ENCODE measurements at regions not wholly inside any gene's neighbourhood (a gene's known extent, or its start where the extent isn't known, plus 50 kb on each side); places are given as distances from the start of the nearest gene placed in this dataset.

GRCh38 chrX:16012250-16012649 is 111.1 kb upstream of the GRPR start:
- Mint-ChIP-seq H3K4me1 (no peaks in the 10 kb centered on the region), H3K27me3 (no peaks in the 10 kb centered on the region), H3K4me3 (no peak overlapping the region), H3K9me3 (no peaks in the 10 kb centered on the region), H3K27ac (no peak overlapping the region), H3K36me3 (ENCODE audit: low read depth) (no peaks in the 10 kb centered on the region)
- no peak for ATAC-seq (replicated peaks)

GRCh38 chrX:16005917-16006316 is 117.4 kb upstream of the GRPR start:
- no peaks in the 10 kb centered on the region for H3K36me3 Mint-ChIP-seq (ENCODE audit: low read depth)
- no peak overlapping the region for H3K27ac Mint-ChIP-seq
- H3K4me1 Mint-ChIP-seq = no peaks in the 10 kb centered on the region
- peaks cover 4% of the 10 kb centered on the region for H3K27me3 Mint-ChIP-seq
- no peaks in the 10 kb centered on the region for H3K9me3 Mint-ChIP-seq
- H3K4me3 Mint-ChIP-seq = no peak overlapping the region
- no peak for ATAC-seq (replicated peaks)

- no peak overlapping the region for H3K4me3 Mint-ChIP-seq
- H3K27me3 Mint-ChIP-seq = peaks cover 4% of the 10 kb centered on the region
- H3K9me3 Mint-ChIP-seq = no peaks in the 10 kb centered on the region
- ATAC-seq (replicated peaks) = no peak
- H3K36me3 Mint-ChIP-seq (ENCODE audit: low read depth) = no peaks in the 10 kb centered on the region
- H3K27ac Mint-ChIP-seq = no peak overlapping the region
- H3K4me1 Mint-ChIP-seq = no peaks in the 10 kb centered on the region
Observed at GRCh38 chrX:16002185-16002584, 121.2 kb upstream of the GRPR start.

GRCh38 chrX:15998350-15998749 is 125.0 kb upstream of the GRPR start:
- no peaks in the 10 kb centered on the region for H3K4me1 Mint-ChIP-seq
- H3K27ac Mint-ChIP-seq = no peak overlapping the region
- no peaks in the 10 kb centered on the region for H3K9me3 Mint-ChIP-seq
- no peak overlapping the region for H3K4me3 Mint-ChIP-seq
- H3K27me3 Mint-ChIP-seq = peaks cover 4% of the 10 kb centered on the region
- no peak for ATAC-seq (replicated peaks)
- H3K36me3 Mint-ChIP-seq (ENCODE audit: low read depth) = no peaks in the 10 kb centered on the region

- Mint-ChIP-seq H3K4me1 (peaks cover 6% of the 10 kb centered on the region), H3K36me3 (ENCODE audit: low read depth) (no peaks in the 10 kb centered on the region), H3K27ac (no peak overlapping the region), H3K9me3 (no peaks in the 10 kb centered on the region), H3K4me3 (no peak overlapping the region), H3K27me3 (peaks cover 4% of the 10 kb centered on the region)
- ATAC-seq (replicated peaks) = no peak
Observed at GRCh38 chrX:15989716-15990115, 133.6 kb upstream of the GRPR start.

- ATAC-seq (replicated peaks) = no peak
- H3K27me3 Mint-ChIP-seq = peaks cover 7% of the 10 kb centered on the region
- H3K36me3 Mint-ChIP-seq (ENCODE audit: low read depth) = no peaks in the 10 kb centered on the region
- no peaks in the 10 kb centered on the region for H3K9me3 Mint-ChIP-seq
- no peak overlapping the region for H3K27ac Mint-ChIP-seq
- no peak overlapping the region for H3K4me3 Mint-ChIP-seq
- peaks cover 6% of the 10 kb centered on the region for H3K4me1 Mint-ChIP-seq
Observed at GRCh38 chrX:15988661-15989603, 134.3 kb upstream of the AP1S2 start.

GRCh38 chrX:15985937-15986336 is 131.3 kb upstream of the AP1S2 start:
- H3K27ac Mint-ChIP-seq = no peak overlapping the region
- H3K9me3 Mint-ChIP-seq = no peaks in the 10 kb centered on the region
- ATAC-seq (replicated peaks) = peak; percentile 98
- H3K27me3 Mint-ChIP-seq = peaks cover 7% of the 10 kb centered on the region
- no peak overlapping the region for H3K4me3 Mint-ChIP-seq
- H3K4me1 Mint-ChIP-seq = peaks cover 6% of the 10 kb centered on the region
- H3K36me3 Mint-ChIP-seq (ENCODE audit: low read depth) = no peaks in the 10 kb centered on the region

GRCh38 chrX:15983034-15983433 is 128.4 kb upstream of the AP1S2 start:
- Mint-ChIP-seq H3K27ac (no peak overlapping the region), H3K4me1 (peaks cover 6% of the 10 kb centered on the region), H3K36me3 (ENCODE audit: low read depth) (no peaks in the 10 kb centered on the region), H3K4me3 (no peak overlapping the region), H3K27me3 (peaks cover 7% of the 10 kb centered on the region), H3K9me3 (no peaks in the 10 kb centered on the region)
- no peak for ATAC-seq (replicated peaks)

- no peak overlapping the region for H3K27ac Mint-ChIP-seq
- ATAC-seq (replicated peaks) = no peak
Observed at GRCh38 chrX:15977644-15978043, 123.0 kb upstream of the AP1S2 start.

GRCh38 chrX:15976396-15976795 is 121.8 kb upstream of the AP1S2 start:
- no peak overlapping the region for H3K27ac Mint-ChIP-seq
- no peaks in the 10 kb centered on the region for H3K36me3 Mint-ChIP-seq (ENCODE audit: low read depth)
- H3K4me3 Mint-ChIP-seq = no peak overlapping the region
- no peaks in the 10 kb centered on the region for H3K4me1 Mint-ChIP-seq
- H3K9me3 Mint-ChIP-seq = no peaks in the 10 kb centered on the region
- no peak for ATAC-seq (replicated peaks)
- H3K27me3 Mint-ChIP-seq = no peaks in the 10 kb centered on the region

More at GRCh38 chrX:15977644-15978043, 123.0 kb upstream of the AP1S2 start:
- H3K4me3 Mint-ChIP-seq = no peak overlapping the region
- H3K4me1 Mint-ChIP-seq = no peaks in the 10 kb centered on the region
- H3K27me3 Mint-ChIP-seq = no peaks in the 10 kb centered on the region
- no peaks in the 10 kb centered on the region for H3K36me3 Mint-ChIP-seq (ENCODE audit: low read depth)
- H3K9me3 Mint-ChIP-seq = no peaks in the 10 kb centered on the region

- H3K36me3 Mint-ChIP-seq (ENCODE audit: low read depth) = no peaks in the 10 kb centered on the region
- no peaks in the 10 kb centered on the region for H3K9me3 Mint-ChIP-seq
- H3K27ac Mint-ChIP-seq = no peak overlapping the region
- ATAC-seq (replicated peaks) = no peak
- H3K27me3 Mint-ChIP-seq = no peaks in the 10 kb centered on the region
- no peak overlapping the region for H3K4me3 Mint-ChIP-seq
- no peaks in the 10 kb centered on the region for H3K4me1 Mint-ChIP-seq
Observed at GRCh38 chrX:15973946-15974345, 119.3 kb upstream of the AP1S2 start.

GRCh38 chrX:15973299-15973698 is 118.7 kb upstream of the AP1S2 start:
- Mint-ChIP-seq H3K4me3 (no peak overlapping the region), H3K9me3 (no peaks in the 10 kb centered on the region), H3K27ac (no peak overlapping the region), H3K36me3 (ENCODE audit: low read depth) (no peaks in the 10 kb centered on the region), H3K4me1 (no peaks in the 10 kb centered on the region), H3K27me3 (no peaks in the 10 kb centered on the region)
- peak; percentile 65 for ATAC-seq (replicated peaks)

- no peak overlapping the region for H3K27ac Mint-ChIP-seq
- ATAC-seq (replicated peaks) = no peak
Observed at GRCh38 chrX:15971696-15972095, 117.1 kb upstream of the AP1S2 start.

GRCh38 chrX:15963858-15964257 is 109.2 kb upstream of the AP1S2 start:
- no peak overlapping the region for H3K27ac Mint-ChIP-seq
- H3K4me1 Mint-ChIP-seq = no peaks in the 10 kb centered on the region
- ATAC-seq (replicated peaks) = no peak
- no peaks in the 10 kb centered on the region for H3K27me3 Mint-ChIP-seq
- H3K4me3 Mint-ChIP-seq = no peak overlapping the region
- H3K36me3 Mint-ChIP-seq (ENCODE audit: low read depth) = no peaks in the 10 kb centered on the region
- H3K9me3 Mint-ChIP-seq = no peaks in the 10 kb centered on the region

More at GRCh38 chrX:15971696-15972095, 117.1 kb upstream of the AP1S2 start:
- no peak overlapping the region for H3K4me3 Mint-ChIP-seq
- H3K9me3 Mint-ChIP-seq = no peaks in the 10 kb centered on the region
- no peaks in the 10 kb centered on the region for H3K4me1 Mint-ChIP-seq
- H3K36me3 Mint-ChIP-seq (ENCODE audit: low read depth) = no peaks in the 10 kb centered on the region
- no peaks in the 10 kb centered on the region for H3K27me3 Mint-ChIP-seq

- ATAC-seq (replicated peaks) = no peak
- H3K27ac Mint-ChIP-seq = no peak overlapping the region
- H3K27me3 Mint-ChIP-seq = no peaks in the 10 kb centered on the region
- H3K4me3 Mint-ChIP-seq = no peak overlapping the region
- H3K9me3 Mint-ChIP-seq = no peaks in the 10 kb centered on the region
- H3K4me1 Mint-ChIP-seq = no peaks in the 10 kb centered on the region
- H3K36me3 Mint-ChIP-seq (ENCODE audit: low read depth) = no peaks in the 10 kb centered on the region
Observed at GRCh38 chrX:15960237-15960636, 105.6 kb upstream of the AP1S2 start.

Data from activated T-helper 17 cell treated with anti-CD3 and anti-CD28 coated beads, Interleukin-2, amount 50 U/mL, for 72 hours (primary cell).